Duodenal mucosa (tissue), 2 donors: ENCODE measurements at regions not wholly inside any gene's neighbourhood (a gene's known extent, or its start where the extent isn't known, plus 50 kb on each side); places are given as distances from the start of the nearest gene placed in this dataset.

Experiments
- H3K27ac ChIP-seq: one replicate; pipeline ENCODE4 v1.7.0; 2013; ENCODE audit warnings: low read depth, low read length
- H3K27me3 ChIP-seq, 2 donors: one replicate each; pipeline ENCODE4 v1.7.0; 2013; ENCODE audit warnings: low read length in 2 of 2, control low read depth in 1 of 2; ENCODE audit not compliant: insufficient read depth in 2 of 2, control insufficient read depth in 1 of 2
- H3K36me3 ChIP-seq, 2 donors: one replicate each; pipeline ENCODE4 v1.7.0; 2013; ENCODE audit warnings: low read length in 2 of 2, control low read depth in 1 of 2; ENCODE audit not compliant: insufficient read depth in 2 of 2, control insufficient read depth in 1 of 2
- H3K4me1 ChIP-seq, 2 donors: one replicate each; pipeline ENCODE4 v1.7.0; 2013; ENCODE audit warnings: low read length in 2 of 2, control low read depth in 1 of 2; ENCODE audit not compliant: insufficient read depth in 2 of 2, control insufficient read depth in 1 of 2
- H3K4me3 ChIP-seq, 2 donors: one replicate each; pipeline ENCODE4 v1.7.0; 2013; ENCODE audit warnings: low read length in 2 of 2, low read depth in 1 of 2
- H3K9ac ChIP-seq, 2 donors: one replicate each; pipeline ENCODE4 v1.7.0; 2013; ENCODE audit warnings: low read length in 2 of 2, low read depth in 1 of 2
- H3K9me3 ChIP-seq, 2 donors: one replicate each; pipeline ENCODE4 v1.7.0; 2013; ENCODE audit warnings: low read length in 2 of 2, control low read depth in 1 of 2; ENCODE audit not compliant: control insufficient read depth in 1 of 2

DNA sequence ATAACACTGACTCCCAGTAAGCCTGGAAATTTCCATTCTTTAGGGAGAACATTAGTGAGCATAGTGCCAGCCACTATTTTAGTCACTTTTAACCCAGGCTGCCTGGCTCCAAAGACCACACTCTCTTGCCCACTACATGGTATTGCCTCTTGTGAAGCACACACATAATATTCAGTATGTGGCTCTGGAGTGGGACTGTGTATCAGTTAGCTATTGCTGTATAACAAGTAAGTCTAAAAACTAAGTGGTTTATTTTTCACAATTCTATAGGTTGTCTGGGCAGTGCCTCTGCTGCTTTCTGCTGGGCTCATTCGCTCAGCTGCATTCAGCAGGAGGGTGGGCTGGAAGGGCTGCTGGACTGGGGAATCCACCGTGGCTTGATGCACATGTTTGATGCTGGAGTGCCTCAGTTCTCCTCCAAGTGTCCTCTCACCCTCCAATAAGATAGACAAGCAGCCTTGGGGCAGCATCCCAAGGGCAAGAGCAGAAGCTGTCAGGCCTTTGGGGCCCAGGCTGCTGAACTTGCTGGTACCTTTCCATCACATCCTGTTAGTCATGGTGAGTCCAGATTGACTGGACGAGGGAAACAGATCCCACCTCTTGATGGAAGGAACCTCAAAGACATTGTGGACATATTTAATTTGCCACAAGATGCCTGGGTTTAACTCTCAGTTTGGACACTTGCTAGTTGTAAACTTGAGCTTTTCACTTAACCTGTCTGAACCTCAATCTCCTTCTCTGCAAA, 66.6 kb upstream of the TLE3 start:
- Histone ChIP-seq H3K27ac (no peak overlapping the region), H3K4me1 (peaks cover 18 to 29% of the 10 kb centered on the region in 2 donors), H3K4me3 (no peak overlapping the region), H3K27me3 (peaks cover 0 to 4% of the 10 kb centered on the region in 2 donors), H3K9me3 (no peaks in the 10 kb centered on the region), H3K9ac (no peak overlapping the region), H3K36me3 (no peaks in the 10 kb centered on the region)

DNA sequence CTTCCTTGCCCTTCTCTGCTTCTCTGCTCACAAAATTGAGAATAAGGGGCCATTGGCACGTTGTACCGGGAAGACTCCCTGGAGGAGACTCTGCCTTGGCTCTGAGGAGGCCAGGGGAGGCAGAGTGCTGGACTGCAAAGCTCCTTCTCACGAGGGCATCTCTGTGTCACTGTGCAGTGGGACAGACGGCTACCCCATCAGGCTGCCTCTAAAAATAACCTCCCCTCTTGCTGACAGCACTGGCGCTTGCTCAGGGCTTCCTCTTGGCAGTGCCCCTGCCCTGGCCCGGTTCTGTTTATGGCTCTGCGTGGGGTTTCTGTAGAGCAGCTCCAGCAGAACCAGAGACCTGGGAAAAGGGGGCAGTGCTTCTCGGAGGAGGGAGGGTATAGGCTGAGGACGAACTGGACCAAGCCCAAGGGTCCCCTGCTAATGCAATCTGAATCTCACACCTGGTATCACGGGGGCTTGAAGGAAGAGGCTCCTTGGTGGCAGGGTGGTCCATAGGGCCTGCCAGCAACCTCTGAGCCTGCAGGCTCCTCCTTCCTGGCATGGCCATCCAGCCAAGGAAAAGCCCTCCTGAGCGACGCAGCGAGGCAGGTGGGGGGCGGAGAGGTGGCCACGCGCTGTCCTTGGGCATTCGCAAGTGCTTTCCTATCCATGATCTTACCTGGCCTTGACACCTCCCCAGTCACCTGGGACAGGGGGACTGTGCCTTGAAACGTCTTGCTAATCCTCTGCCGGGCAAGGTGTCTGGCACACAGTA, 63.3 kb upstream of the TLE3 start:
- no peak overlapping the region for H3K27ac ChIP-seq
- H3K9ac ChIP-seq, result no peak overlapping the region
- peaks cover 0 to 5% of the 10 kb centered on the region in 2 donors for H3K27me3 ChIP-seq
- H3K36me3 ChIP-seq, result no peaks in the 10 kb centered on the region
- H3K4me3 ChIP-seq, result no peak overlapping the region
- H3K9me3 ChIP-seq, result no peaks in the 10 kb centered on the region
- H3K4me1 ChIP-seq, result peaks cover 22 to 41% of the 10 kb centered on the region in 2 donors

DNA sequence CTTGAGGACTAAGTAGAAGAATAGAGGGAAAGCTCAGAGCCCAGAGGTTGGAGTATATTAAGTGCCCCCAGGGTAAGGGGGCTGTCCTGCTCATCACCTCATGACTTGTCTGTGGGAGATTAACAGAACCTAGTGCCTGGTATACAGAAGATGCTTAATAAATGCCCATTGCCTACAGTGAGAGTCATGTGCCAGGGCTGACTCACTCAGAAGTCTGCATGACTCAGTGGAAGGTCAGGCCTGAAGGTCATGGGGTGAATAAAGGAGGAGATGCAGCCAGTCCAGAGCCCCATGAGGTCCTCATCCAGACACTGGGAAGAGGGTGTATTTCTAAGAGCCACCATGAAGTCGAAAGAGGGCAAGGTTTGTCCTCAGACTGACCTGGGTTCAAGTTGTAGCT, 62.5 kb upstream of the TLE3 start:
- no peak overlapping the region for H3K27ac ChIP-seq
- no peak overlapping the region for H3K9ac ChIP-seq
- H3K27me3 ChIP-seq, result peaks cover 0 to 5% of the 10 kb centered on the region in 2 donors
- H3K9me3 ChIP-seq, result no peaks in the 10 kb centered on the region
- H3K4me3 ChIP-seq, result no peak overlapping the region
- H3K36me3 ChIP-seq, result no peaks in the 10 kb centered on the region
- H3K4me1 ChIP-seq, result peaks cover 16 to 38% of the 10 kb centered on the region in 2 donors

DNA sequence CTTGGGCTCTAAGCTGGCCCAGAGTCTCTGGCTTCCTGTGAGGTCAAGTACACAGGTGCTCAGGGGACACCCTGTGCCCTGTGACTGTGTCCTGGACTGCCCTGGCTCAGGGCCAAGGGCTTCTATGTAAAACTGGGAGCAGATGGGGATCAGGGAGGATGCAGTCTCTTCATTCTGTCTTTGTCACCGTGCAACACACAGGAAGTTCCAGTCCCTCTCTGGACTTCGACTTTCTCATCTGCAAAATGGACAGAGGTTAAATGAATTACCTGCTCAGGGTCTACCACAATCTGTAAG, 61.9 kb upstream of the TLE3 start:
- Histone ChIP-seq H3K27me3 (peaks cover 0 to 5% of the 10 kb centered on the region in 2 donors), H3K9ac (no peak overlapping the region), H3K36me3 (no peaks in the 10 kb centered on the region), H3K27ac (no peak overlapping the region), H3K4me1 (peaks cover 18 to 38% of the 10 kb centered on the region in 2 donors), H3K9me3 (no peaks in the 10 kb centered on the region), H3K4me3 (no peak overlapping the region)

GRCh38 chr15:70159001-70159712, 61.4 kb upstream of the TLE3 start:
- H3K9me3 ChIP-seq, result no peaks in the 10 kb centered on the region
- H3K27ac ChIP-seq, result no peak overlapping the region
- no peaks in the 10 kb centered on the region for H3K36me3 ChIP-seq
- H3K4me3 ChIP-seq, result no peak overlapping the region
- H3K9ac ChIP-seq, result no peak overlapping the region
- peaks cover 24 to 43% of the 10 kb centered on the region in 2 donors for H3K4me1 ChIP-seq
- peaks cover 0 to 5% of the 10 kb centered on the region in 2 donors for H3K27me3 ChIP-seq

- Histone ChIP-seq H3K27me3 (peaks cover 0 to 5% of the 10 kb centered on the region in 2 donors), H3K9me3 (no peaks in the 10 kb centered on the region), H3K9ac (no peak overlapping the region), H3K4me3 (no peak overlapping the region), H3K36me3 (no peaks in the 10 kb centered on the region), H3K4me1 (peaks cover 30 to 50% of the 10 kb centered on the region in 2 donors), H3K27ac (no peak overlapping the region)
These were observed 60.7 kb upstream of the TLE3 start for GRCh38 chr15:70158309-70159000.

GRCh38 chr15:70156671-70157271, 59.1 kb upstream of the TLE3 start:
- Histone ChIP-seq H3K9me3 (no peaks in the 10 kb centered on the region), H3K27me3 (peaks cover 0 to 5% of the 10 kb centered on the region in 2 donors), H3K36me3 (no peaks in the 10 kb centered on the region), H3K27ac (no peak overlapping the region), H3K9ac (no peak overlapping the region), H3K4me3 (no peak overlapping the region), H3K4me1 (peaks cover 37 to 59% of the 10 kb centered on the region in 2 donors)

GRCh38 chr15:70154718-70155347, 57.1 kb upstream of the TLE3 start:
- Histone ChIP-seq H3K27ac (peak overlapping the region; percentile 26), H3K4me1 (peaks cover 41 to 58% of the 10 kb centered on the region in 2 donors), H3K4me3 (peak overlapping the region in 1 of 2 donors; percentile 54)

DNA sequence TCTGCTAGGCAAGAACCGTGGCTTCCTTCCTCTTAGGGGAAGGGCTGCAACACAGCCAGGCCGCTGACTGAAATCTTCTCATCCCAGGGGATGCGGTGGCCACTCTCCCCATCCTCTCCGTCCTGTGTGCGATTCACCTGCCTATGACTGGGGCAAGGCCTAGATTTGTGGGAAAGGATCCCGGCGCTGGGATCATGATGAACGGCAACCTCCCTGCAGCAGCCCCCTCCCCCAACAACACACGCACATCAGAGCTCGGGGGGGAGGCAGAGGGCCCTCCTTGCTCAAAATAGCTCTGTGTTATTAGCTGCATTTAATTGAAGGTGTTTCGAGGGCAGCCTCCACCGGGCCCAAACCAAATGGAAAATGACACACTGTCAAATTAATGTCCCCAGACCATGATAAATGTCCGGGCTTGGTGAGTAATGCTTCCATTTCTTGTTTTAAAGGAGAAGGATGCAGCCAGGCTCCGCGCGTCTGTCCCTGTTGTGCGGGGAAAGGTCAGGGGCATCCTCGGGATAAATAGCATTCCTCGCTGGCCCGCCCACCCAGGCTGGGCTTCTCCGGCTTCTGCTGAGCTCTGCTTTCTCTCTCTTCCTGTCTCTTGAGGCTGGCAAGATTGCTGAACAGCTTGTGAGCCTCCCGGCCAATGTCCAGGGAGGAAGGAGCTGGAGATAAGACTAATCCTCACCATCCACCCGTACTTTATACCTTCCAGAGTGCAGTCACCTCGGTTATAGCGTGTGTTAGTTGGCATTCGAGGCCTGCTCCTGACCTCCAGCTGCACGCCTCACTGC, 56.4 kb upstream of the TLE3 start:
- Histone ChIP-seq H3K27ac (no peak overlapping the region), H3K4me1 (peaks cover 36 to 50% of the 10 kb centered on the region in 2 donors), H3K36me3 (no peaks in the 10 kb centered on the region), H3K27me3 (no peaks in the 10 kb centered on the region), H3K9me3 (no peaks in the 10 kb centered on the region), H3K4me3 (peak overlapping the region in 1 of 2 donors; percentile 54), H3K9ac (peak overlapping the region in 1 of 2 donors; percentile 7)

More at GRCh38 chr15:70154718-70155347, 57.1 kb upstream of the TLE3 start:
- no peaks in the 10 kb centered on the region for H3K36me3 ChIP-seq
- no peaks in the 10 kb centered on the region for H3K9me3 ChIP-seq
- H3K27me3 ChIP-seq, result peaks cover 0 to 5% of the 10 kb centered on the region in 2 donors
- peak overlapping the region in 1 of 2 donors; percentile 7 for H3K9ac ChIP-seq
